Lower leg skin (tissue), 3 donors: ENCODE measurements at regions not wholly inside any gene's neighbourhood (a gene's known extent, or its start where the extent isn't known, plus 50 kb on each side); places are given as distances from the start of the nearest gene placed in this dataset.

Experiments
- POLR2A ChIP-seq, 2 donors: fragments of 450-650 bp; IDR thresholded peaks; one replicate each; pipeline ENCODE4 v1.6.1; 2016 to 2017; ENCODE audit warnings: antibody characterized with exemption in 2 of 2, mild to moderate bottlenecking in 1 of 2, moderate library complexity in 1 of 2
- TF ChIP-seq, protein P1 (sequence below), 3 donors: fragments of 450-650 bp; IDR thresholded peaks; one replicate each; pipeline ENCODE4 v1.5.1; 2016; ENCODE audit warnings: antibody characterized with exemption in 3 of 3, mild to moderate bottlenecking in 3 of 3, moderate library complexity in 2 of 3

DNA sequence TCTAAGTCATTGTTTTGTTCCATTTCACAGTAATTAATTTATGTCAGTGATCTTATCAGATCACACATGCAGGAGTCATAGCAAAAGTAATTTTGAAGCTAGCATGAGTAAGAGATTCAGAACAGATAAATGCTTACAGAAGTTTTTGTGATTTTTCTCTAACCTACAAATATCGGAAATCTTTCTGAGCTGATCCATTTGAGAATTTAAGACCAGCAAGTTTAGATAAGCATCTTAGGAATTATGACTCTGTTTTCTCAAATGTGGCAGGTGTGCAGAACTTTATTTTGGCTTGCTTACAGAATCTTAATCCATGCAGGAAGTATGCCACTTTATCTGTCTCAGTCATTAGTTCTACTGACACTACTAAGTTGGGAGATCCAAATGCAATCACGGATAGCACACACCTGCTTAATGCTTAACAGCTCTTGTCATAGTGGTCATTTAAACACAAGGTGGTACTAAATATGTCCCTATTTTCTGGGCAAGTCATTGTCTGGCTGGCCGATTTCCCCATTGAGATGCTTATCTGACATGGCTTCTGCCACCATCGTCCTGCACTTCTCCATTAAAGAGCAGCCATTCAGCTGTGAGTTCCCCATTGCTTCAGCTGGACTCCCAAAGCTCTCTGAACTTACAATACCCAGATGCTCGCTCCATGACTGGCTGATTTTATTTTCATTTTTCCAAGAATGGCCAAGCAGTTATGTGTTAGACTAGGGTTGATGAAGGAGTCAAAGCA is 305.4 kb upstream of the NUDT12 start:
- TF ChIP-seq, protein P1, sequence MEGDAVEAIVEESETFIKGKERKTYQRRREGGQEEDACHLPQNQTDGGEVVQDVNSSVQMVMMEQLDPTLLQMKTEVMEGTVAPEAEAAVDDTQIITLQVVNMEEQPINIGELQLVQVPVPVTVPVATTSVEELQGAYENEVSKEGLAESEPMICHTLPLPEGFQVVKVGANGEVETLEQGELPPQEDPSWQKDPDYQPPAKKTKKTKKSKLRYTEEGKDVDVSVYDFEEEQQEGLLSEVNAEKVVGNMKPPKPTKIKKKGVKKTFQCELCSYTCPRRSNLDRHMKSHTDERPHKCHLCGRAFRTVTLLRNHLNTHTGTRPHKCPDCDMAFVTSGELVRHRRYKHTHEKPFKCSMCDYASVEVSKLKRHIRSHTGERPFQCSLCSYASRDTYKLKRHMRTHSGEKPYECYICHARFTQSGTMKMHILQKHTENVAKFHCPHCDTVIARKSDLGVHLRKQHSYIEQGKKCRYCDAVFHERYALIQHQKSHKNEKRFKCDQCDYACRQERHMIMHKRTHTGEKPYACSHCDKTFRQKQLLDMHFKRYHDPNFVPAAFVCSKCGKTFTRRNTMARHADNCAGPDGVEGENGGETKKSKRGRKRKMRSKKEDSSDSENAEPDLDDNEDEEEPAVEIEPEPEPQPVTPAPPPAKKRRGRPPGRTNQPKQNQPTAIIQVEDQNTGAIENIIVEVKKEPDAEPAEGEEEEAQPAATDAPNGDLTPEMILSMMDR (IDR thresholded peaks at IDR 0.05) = no peak
- TF ChIP-seq POLR2A (IDR thresholded peaks at IDR 0.05) = no peak
